ENCODE measurements at regions not wholly inside any gene's neighbourhood (a gene's known extent, or its start where the extent isn't known, plus 50 kb on each side); places are given as distances from the start of the nearest gene placed in this dataset.

DNA sequence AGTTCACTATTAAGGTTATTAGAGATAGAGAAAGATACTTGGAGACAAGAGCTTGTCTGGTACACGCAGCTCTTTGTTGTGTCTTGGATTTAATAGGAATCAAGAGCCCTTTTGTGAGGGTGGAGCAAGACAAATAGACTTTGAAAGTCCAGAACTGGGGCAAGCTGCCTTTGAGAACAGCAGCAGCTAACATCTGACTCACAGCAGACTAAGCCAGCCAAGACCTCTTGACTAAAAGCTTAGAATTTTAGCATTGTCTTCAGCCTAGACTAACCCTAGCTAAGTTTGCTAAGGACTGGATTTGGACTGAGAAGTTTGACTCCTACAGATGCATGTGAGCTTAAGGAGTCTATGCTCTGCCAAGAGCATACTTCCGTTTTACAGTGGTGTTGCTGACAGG lies 201.9 kb upstream of the RBM19 start:
- intact Hi-C loops (cut with DNase I; ENCODE audit: low total_unique reads) = no loop called here
- H3K27ac ChIP-seq = no peak overlapping the region
- no peak for DNase-seq
- TF ChIP-seq, protein P1, sequence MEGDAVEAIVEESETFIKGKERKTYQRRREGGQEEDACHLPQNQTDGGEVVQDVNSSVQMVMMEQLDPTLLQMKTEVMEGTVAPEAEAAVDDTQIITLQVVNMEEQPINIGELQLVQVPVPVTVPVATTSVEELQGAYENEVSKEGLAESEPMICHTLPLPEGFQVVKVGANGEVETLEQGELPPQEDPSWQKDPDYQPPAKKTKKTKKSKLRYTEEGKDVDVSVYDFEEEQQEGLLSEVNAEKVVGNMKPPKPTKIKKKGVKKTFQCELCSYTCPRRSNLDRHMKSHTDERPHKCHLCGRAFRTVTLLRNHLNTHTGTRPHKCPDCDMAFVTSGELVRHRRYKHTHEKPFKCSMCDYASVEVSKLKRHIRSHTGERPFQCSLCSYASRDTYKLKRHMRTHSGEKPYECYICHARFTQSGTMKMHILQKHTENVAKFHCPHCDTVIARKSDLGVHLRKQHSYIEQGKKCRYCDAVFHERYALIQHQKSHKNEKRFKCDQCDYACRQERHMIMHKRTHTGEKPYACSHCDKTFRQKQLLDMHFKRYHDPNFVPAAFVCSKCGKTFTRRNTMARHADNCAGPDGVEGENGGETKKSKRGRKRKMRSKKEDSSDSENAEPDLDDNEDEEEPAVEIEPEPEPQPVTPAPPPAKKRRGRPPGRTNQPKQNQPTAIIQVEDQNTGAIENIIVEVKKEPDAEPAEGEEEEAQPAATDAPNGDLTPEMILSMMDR (IDR thresholded peaks at IDR 0.05) = no peak
- no peaks in the 10 kb centered on the region for H3K36me3 ChIP-seq
- no peaks in the 10 kb centered on the region for H3K4me1 ChIP-seq
- H3K9me3 ChIP-seq = no peaks in the 10 kb centered on the region
- H3K4me3 ChIP-seq = no peak overlapping the region
- peaks cover 0 to 9% of the 10 kb centered on the region in 2 donors for H3K27me3 ChIP-seq

- DNase-seq = no peak
- intact Hi-C loops (cut with DNase I; ENCODE audit: low total_unique reads) = no loop called here
- H3K9me3 ChIP-seq = no peaks in the 10 kb centered on the region
- TF ChIP-seq, protein P1 (IDR thresholded peaks at IDR 0.05) = no peak
- no peak overlapping the region for H3K4me3 ChIP-seq
- H3K36me3 ChIP-seq = no peaks in the 10 kb centered on the region
- H3K27me3 ChIP-seq = peaks cover 0 to 9% of the 10 kb centered on the region in 2 donors
- H3K4me1 ChIP-seq = no peaks in the 10 kb centered on the region
- H3K27ac ChIP-seq = no peak overlapping the region
These were observed 201.3 kb upstream of the RBM19 start for GRCh38 chr12:114167431-114167830.

DNA sequence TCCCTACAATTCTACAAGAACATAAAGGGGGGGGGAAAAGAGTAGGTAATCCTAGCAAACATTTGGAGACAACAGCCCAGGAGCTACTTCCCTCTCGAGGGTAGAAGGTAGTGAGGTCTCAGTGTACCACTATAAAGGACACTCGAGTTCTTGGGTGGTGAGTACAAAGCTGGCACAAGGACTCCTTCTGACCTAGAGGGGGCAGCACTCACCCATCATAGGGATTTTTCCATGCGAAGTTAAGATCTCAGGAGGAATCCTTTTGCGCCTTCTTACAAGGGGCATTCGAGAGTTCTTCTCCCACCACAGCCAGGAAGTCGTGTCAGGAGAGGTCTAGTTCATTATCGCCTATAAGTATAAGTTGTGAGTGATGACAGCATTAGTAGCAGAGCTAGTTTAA lies 200.2 kb upstream of the RBM19 start:
- TF ChIP-seq, protein P1 (IDR thresholded peaks at IDR 0.05) = peak; percentile 47 to 59
- no peak overlapping the region for H3K27ac ChIP-seq

GRCh38 chr12:114165921-114166320 lies 199.8 kb upstream of the RBM19 start:
- intact Hi-C loops (cut with DNase I; ENCODE audit: low total_unique reads) = no loop called here
- Histone ChIP-seq H3K4me3 (no peak overlapping the region), H3K4me1 (no peaks in the 10 kb centered on the region), H3K27me3 (peaks cover 0 to 9% of the 10 kb centered on the region in 2 donors), H3K27ac (no peak overlapping the region), H3K36me3 (no peaks in the 10 kb centered on the region), H3K9me3 (no peaks in the 10 kb centered on the region)
- TF ChIP-seq, protein P1 (IDR thresholded peaks at IDR 0.05) = no peak
- DNase-seq = no peak

More for the DNA sequence above, 200.2 kb upstream of the RBM19 start:
- no peak for DNase-seq
- peaks cover 0 to 9% of the 10 kb centered on the region in 2 donors for H3K27me3 ChIP-seq
- no peaks in the 10 kb centered on the region for H3K4me1 ChIP-seq
- intact Hi-C loops (cut with DNase I; ENCODE audit: low total_unique reads) = no loop called here
- no peaks in the 10 kb centered on the region for H3K9me3 ChIP-seq
- no peak overlapping the region for H3K4me3 ChIP-seq
- no peaks in the 10 kb centered on the region for H3K36me3 ChIP-seq

- no peak overlapping the region for H3K27ac ChIP-seq
- no peaks in the 10 kb centered on the region for H3K9me3 ChIP-seq
- no peaks in the 10 kb centered on the region for H3K4me1 ChIP-seq
- TF ChIP-seq, protein P1 (IDR thresholded peaks at IDR 0.05) = no peak
- peaks cover 0 to 9% of the 10 kb centered on the region in 2 donors for H3K27me3 ChIP-seq
- intact Hi-C loops (cut with DNase I; ENCODE audit: low total_unique reads) = no loop called here
- H3K4me3 ChIP-seq = no peak overlapping the region
- no peak for DNase-seq
- H3K36me3 ChIP-seq = no peaks in the 10 kb centered on the region
These were observed 198.2 kb upstream of the RBM19 start for GRCh38 chr12:114164351-114164750.

- DNase-seq = no peak
- H3K27ac ChIP-seq = no peak overlapping the region
- no peak overlapping the region for H3K4me3 ChIP-seq
- intact Hi-C loops (cut with DNase I; ENCODE audit: low total_unique reads) = no loop called here
- H3K36me3 ChIP-seq = no peaks in the 10 kb centered on the region
- TF ChIP-seq, protein P1 (IDR thresholded peaks at IDR 0.05) = no peak
- no peaks in the 10 kb centered on the region for H3K9me3 ChIP-seq
- H3K27me3 ChIP-seq = peaks cover 0 to 9% of the 10 kb centered on the region in 2 donors
- no peaks in the 10 kb centered on the region for H3K4me1 ChIP-seq
These were observed 197.6 kb upstream of the RBM19 start for GRCh38 chr12:114163771-114164170.

All from tibial artery (tissue), 4 donors.